SK-N-SH (cell line): ENCODE measurements at regions not wholly inside any gene's neighbourhood (a gene's known extent, or its start where the extent isn't known, plus 50 kb on each side); places are given as distances from the start of the nearest gene placed in this dataset.
A peak's percentile ranks its signal among the peaks of the same experiment; 100 is the strongest.

Source experiments
- CTCF ChIA-PET: fragments of 300-600, 350-600 bp; formaldehyde crosslinking; extraction: SDS; loops from one replicate; lab custom pipeline; 2021; lab: Yijun Ruan, JAX
- POLR2A ChIA-PET: fragments of 350-600 bp; sonication (Branson Sonifier 250); formaldehyde crosslinking; extraction: SDS; loops from one replicate; lab custom pipeline; 2020; ENCODE audit warnings: antibody characterized with exemption, inconsistent platforms; lab: Yijun Ruan, JAX
- DNase-seq: peaks from one replicate; pipeline ENCODE4 v3.0.0; 2012
- H2AFZ ChIP-seq: fragments of 200-600 bp; sonication (generic); 2 replicates; pipeline ENCODE4 v1.8.1; 2016; ENCODE audit warnings: antibody characterized with exemption, mild to moderate bottlenecking, low read depth
- H3F3A ChIP-seq: fragments of 200-600 bp; sonication (generic); replicated peaks from 2 replicates; pipeline ENCODE3; 2016; ENCODE audit warnings: antibody characterized with exemption, mild to moderate bottlenecking; ENCODE audit not compliant: insufficient read depth
- H3K27ac ChIP-seq, 2 experiments: fragments of 200-500 bp in 1 of 2; fragments of 200-600 bp in 1 of 2; sonication (Bioruptor generic) in 1 of 2; sonication (generic), shearing (Covaris generic) in 1 of 2; 2 replicates each; pipeline versions ENCODE4 v1.5.1 to v1.6.1; 2014 to 2016; ENCODE audit warnings: low read depth in 2 of 2, inconsistent platforms in 1 of 2, low read length in 1 of 2, mild to moderate bottlenecking in 1 of 2, mixed read lengths in 1 of 2
- H3K27me3 ChIP-seq: fragments of 200-600 bp; sonication (generic), shearing (Covaris generic); 2 replicates; pipeline ENCODE4 v1.6.1; 2016; ENCODE audit warnings: mixed run types; ENCODE audit not compliant: insufficient read depth
- H3K36me3 ChIP-seq, 2 experiments: fragments of 200-500 bp in 1 of 2; fragments of 200-600 bp in 1 of 2; sonication (Bioruptor generic) in 1 of 2; sonication (generic) in 1 of 2; replicated peaks in 1 of 2; 2 replicates each; pipeline versions ENCODE3 to v1.5.1; 2014 to 2016; ENCODE audit warnings: low read length in 1 of 2, mild to moderate bottlenecking in 1 of 2; ENCODE audit not compliant: insufficient read depth in 2 of 2, control insufficient read depth in 1 of 2
- H3K4me1 ChIP-seq, 2 experiments: fragments of 200-500 bp in 1 of 2; fragments of 200-600 bp in 1 of 2; sonication (Bioruptor generic) in 1 of 2; sonication (generic), shearing (Covaris generic) in 1 of 2; 2 replicates each; pipeline versions ENCODE4 v1.5.1 to v1.6.1; 2014 to 2016; ENCODE audit warnings: low read depth in 1 of 2, low read length in 1 of 2, mixed run types in 1 of 2; ENCODE audit not compliant: insufficient read depth in 2 of 2, control insufficient read depth in 1 of 2
- H3K4me2 ChIP-seq: fragments of 200-600 bp; sonication (generic), shearing (Covaris generic); 2 replicates; pipeline ENCODE4 v1.6.1; 2017; ENCODE audit warnings: mixed run types
- H3K4me3 ChIP-seq, 2 experiments: fragments of 200-500 bp in 1 of 2; fragments of 200-600 bp in 1 of 2; sonication (Bioruptor generic) in 1 of 2; sonication (generic), shearing (Covaris generic) in 1 of 2; 2 replicates each; pipeline versions ENCODE4 v1.5.1 to v1.8.1; 2014 to 2016; ENCODE audit warnings: low read depth in 2 of 2, inconsistent platforms in 1 of 2, low read length in 1 of 2, mild to moderate bottlenecking in 1 of 2, mixed read lengths in 1 of 2, moderate library complexity in 1 of 2
- H3K79me2 ChIP-seq: fragments of 200-600 bp; sonication (generic); 2 replicates; pipeline ENCODE4 v1.8.1; 2017; ENCODE audit warnings: mild to moderate bottlenecking; ENCODE audit not compliant: insufficient read depth
- H3K9ac ChIP-seq: fragments of 200-600 bp; sonication (generic); 2 replicates; pipeline ENCODE4 v1.6.1; 2017; ENCODE audit warnings: mixed run types
- H3K9me2 ChIP-seq: fragments of 200-600 bp; sonication (generic); 2 replicates; pipeline ENCODE4 v1.6.1; 2017; ENCODE audit warnings: mixed run types
- H3K9me3 ChIP-seq: fragments of 200-600 bp; sonication (generic); 2 replicates; pipeline ENCODE4 v1.6.1; 2017; ENCODE audit warnings: mixed run types, mild to moderate bottlenecking, moderate library complexity
- H4K20me1 ChIP-seq: fragments of 200-600 bp; sonication (generic); 2 replicates; pipeline ENCODE4 v1.6.1; 2017; ENCODE audit warnings: mild to moderate bottlenecking, mixed run types; ENCODE audit not compliant: insufficient read depth
- FOSL2 ChIP-seq: IDR thresholded peaks from 2 replicates; pipeline ENCODE4 v1.4.0; 2012; ENCODE audit warnings: low read depth, mild to moderate bottlenecking, moderate library complexity, borderline replicate concordance
- FOXM1 ChIP-seq: IDR thresholded peaks from 2 replicates; pipeline ENCODE4 v1.4.0; 2012; ENCODE audit warnings: low read depth, mild to moderate bottlenecking
- GATA2 ChIP-seq: sonication (generic); formaldehyde crosslinking; IDR thresholded peaks from 2 replicates; pipeline ENCODE4 v1.5.0; 2020; ENCODE audit warnings: mild to moderate bottlenecking, missing genetic modification reagents
- MAX ChIP-seq: IDR thresholded peaks from 2 replicates; pipeline ENCODE4 v1.4.0; 2012; ENCODE audit warnings: low read depth
- MXI1 ChIP-seq: IDR thresholded peaks from 2 replicates; pipeline ENCODE4 v1.6.1; 2012; ENCODE audit warnings: mild to moderate bottlenecking, low read depth, low read length, improper control_type of control experiment
- PBX3 ChIP-seq: IDR thresholded peaks from 2 replicates; pipeline ENCODE4; 2012
- REST ChIP-seq: IDR thresholded peaks from 2 replicates; pipeline ENCODE4 v1.6.1; 2012; ENCODE audit warnings: mild to moderate bottlenecking, low read depth, low read length, moderate library complexity
- WGBS: methylation state at CpG from one replicate; pipeline ENCODE4 v1.1.6; 2017; ENCODE audit warnings: low lambda C conversion rate; 5-methylcytosine and 5-hydroxymethylcytosine counted together

- ChIA-PET CTCF (interaction anchor here (1.4 kb wide), 1 partner anchor 30 kb away, joined by 3 read pairs; no protein-coding TSS in a partner anchor), POLR2A (no interaction called here)
- Histone ChIP-seq H3K4me1 (peaks cover 0 to 10% of the 10 kb centered on the region in 2 experiments; a peak in 1 of 4 replicates), H3K4me3 (no peak overlapping the region), H3K36me3 (no peaks in the 10 kb centered on the region), H3K27ac (no peak overlapping the region), H3K4me2 (no peak overlapping the region), H3F3A (no peaks in the 10 kb centered on the region), H3K79me2 (no peaks in the 10 kb centered on the region), H2AFZ (no peak overlapping the region), H3K9me2 (no peaks in the 10 kb centered on the region), H4K20me1 (no peaks in the 10 kb centered on the region), H3K27me3 (no peaks in the 10 kb centered on the region), H3K9me3 (no peaks in the 10 kb centered on the region), H3K9ac (no peak overlapping the region)
- TF ChIP-seq MAX = no peak
- TF ChIP-seq MXI1 = no peak
- no peak for TF ChIP-seq FOSL2
- no peak for TF ChIP-seq REST
- no peak for TF ChIP-seq FOXM1
- no peak for TF ChIP-seq PBX3
- DNase-seq = no peak
- 9% methylated on average over 2 of the region's 2 CpGs for WGBS
Measured at GRCh38 chr2:124975648-124976047, 950.6 kb downstream of the CNTNAP5 start.

GRCh38 chr2:124978597-124978996, 953.5 kb downstream of the CNTNAP5 start:
- Histone ChIP-seq H3K36me3 (no peaks in the 10 kb centered on the region), H2AFZ (no peak overlapping the region), H3K79me2 (no peaks in the 10 kb centered on the region), H3K9me3 (no peaks in the 10 kb centered on the region), H3K27ac (no peak overlapping the region), H3K4me2 (no peak overlapping the region), H3K27me3 (no peaks in the 10 kb centered on the region), H3K4me3 (no peak overlapping the region), H3K9me2 (no peaks in the 10 kb centered on the region), H4K20me1 (no peaks in the 10 kb centered on the region), H3K9ac (no peak overlapping the region), H3K4me1 (peaks cover 0 to 10% of the 10 kb centered on the region in 2 experiments; a peak in 1 of 4 replicates), H3F3A (no peaks in the 10 kb centered on the region)
- ChIA-PET POLR2A (no interaction called here), CTCF (no interaction called here)
- 9% methylated on average over 3 of the region's 3 CpGs for WGBS
- TF ChIP-seq FOXM1 (no peak), GATA2 (peak; percentile 21; the same call in 1 of the 2 replicates)
- DNase-seq = peak; percentile 44
